Keratinocyte (primary cell): ENCODE measurements at regions not wholly inside any gene's neighbourhood (a gene's known extent, or its start where the extent isn't known, plus 50 kb on each side); places are given as distances from the start of the nearest gene placed in this dataset.

Experiments
- DNase-seq: peaks from one replicate; pipeline ENCODE4 v3.0.0-alpha.2; 2011; ENCODE audit warnings: low read depth, missing footprints, low spot score
- FAIRE-seq: peaks from 2 replicates; lab custom pipeline; 2011; peaks lifted over from hg19 to GRCh38; lab: Jason Lieb, UNC
- H2AFZ ChIP-seq: 2 replicates; pipeline ENCODE4 v1.6.0; 2012; ENCODE audit warnings: low read length, control low read depth, inconsistent platforms; ENCODE audit not compliant: control insufficient read depth
- H3K27ac ChIP-seq: 2 replicates; pipeline ENCODE4 v1.5.1; 2011; ENCODE audit warnings: low read length; ENCODE audit not compliant: control insufficient read depth, insufficient read depth
- H3K27me3 ChIP-seq: 3 replicates; pipeline ENCODE4 v1.6.0; 2011; ENCODE audit warnings: low read length; ENCODE audit not compliant: control insufficient read depth, insufficient read depth; ENCODE audit errors: extremely low read depth
- H3K36me3 ChIP-seq, 2 experiments: 2 replicates in 1 of 2; 3 replicates in 1 of 2; pipeline ENCODE4 v1.5.1; 2011; ENCODE audit warnings: low read length in 2 of 2, mild to moderate bottlenecking in 1 of 2; ENCODE audit not compliant: control insufficient read depth in 2 of 2, insufficient read depth in 2 of 2; ENCODE audit errors: extremely low read depth in 1 of 2
- H3K4me1 ChIP-seq: 3 replicates; pipeline ENCODE4 v1.5.1; 2011; ENCODE audit warnings: low read length; ENCODE audit not compliant: control insufficient read depth, insufficient read depth; ENCODE audit errors: extremely low read depth
- H3K4me2 ChIP-seq: 3 replicates; pipeline ENCODE4 v1.6.0; 2011; ENCODE audit warnings: low read depth, low read length; ENCODE audit not compliant: control insufficient read depth, insufficient read depth; ENCODE audit errors: extremely low read depth
- H3K4me3 ChIP-seq, 3 experiments: fragments of 200-600 bp in 1 of 3; sonication (generic) in 1 of 3; 2 replicates in 2 of 3; 3 replicates in 1 of 3; pipeline ENCODE4 v1.5.1; 2011 to 2016; ENCODE audit warnings: low read length in 3 of 3, mild to moderate bottlenecking in 3 of 3, control low read depth in 2 of 3, inconsistent platforms in 1 of 3, low read depth in 1 of 3, mixed read lengths in 1 of 3, mixed run types in 1 of 3, moderate library complexity in 1 of 3; ENCODE audit not compliant: control insufficient read depth in 2 of 3, insufficient read depth in 2 of 3; ENCODE audit errors: extremely low read depth in 1 of 3
- H3K79me2 ChIP-seq: 2 replicates; pipeline ENCODE4 v1.6.0; 2012; ENCODE audit warnings: low read length; ENCODE audit not compliant: control insufficient read depth, insufficient read depth
- H3K9ac ChIP-seq: 3 replicates; pipeline ENCODE4 v1.6.0; 2011; ENCODE audit warnings: low read length; ENCODE audit not compliant: control insufficient read depth, insufficient read depth; ENCODE audit errors: extremely low read depth
- H3K9me1 ChIP-seq: 3 replicates; pipeline ENCODE4 v1.6.0; 2011; ENCODE audit warnings: low read length; ENCODE audit not compliant: control insufficient read depth, insufficient read depth; ENCODE audit errors: extremely low read depth
- H3K9me3 ChIP-seq: 2 replicates; pipeline ENCODE4 v1.5.1; 2012; ENCODE audit warnings: low read depth, low read length; ENCODE audit not compliant: control insufficient read depth
- H4K20me1 ChIP-seq: 3 replicates; pipeline ENCODE4 v1.6.0; 2011; ENCODE audit warnings: low read length; ENCODE audit not compliant: control insufficient read depth, insufficient read depth; ENCODE audit errors: extremely low read depth
- CTCF ChIP-seq, 3 experiments: IDR thresholded peaks in 1 of 3; conservative IDR thresholded peaks in 1 of 3; optimal IDR thresholded peaks in 1 of 3; 2 replicates in 2 of 3; 3 replicates in 1 of 3; pipeline versions ENCODE3 to v1.5.1; 2011; ENCODE audit warnings: low read length in 3 of 3, mild to moderate bottlenecking in 3 of 3, moderate library complexity in 2 of 3, control low read depth in 1 of 3, inconsistent platforms in 1 of 3; ENCODE audit not compliant: insufficient read depth in 2 of 3; ENCODE audit errors: extremely low read depth in 1 of 3
- EZH2 ChIP-seq: IDR thresholded peaks from one replicate; pipeline ENCODE4 v1.6.1; 2012; ENCODE audit warnings: inconsistent platforms, mild to moderate bottlenecking, low read length, moderate library complexity
- dilution Hi-C: fragments of 300-500 bp; cut with MboI; formaldehyde crosslinking; loops from one replicate; pipeline ENCODE4 v1.7.0; 2020; ENCODE audit warnings: low sequenced_read_pairs; ENCODE audit not compliant: extremely low pct_ligation_motif_present

- H3K4me3 ChIP-seq: no peak overlapping the region
- DNase-seq (no peak), FAIRE-seq (no peak)
- no peak overlapping the region for H2AFZ ChIP-seq
- dilution Hi-C loops: no loop called here
- no peak for TF ChIP-seq CTCF (optimal IDR thresholded peaks at IDR 0.05 in 1 of 3, IDR thresholded peaks at IDR 0.05 in 1 of 3, conservative IDR thresholded peaks at IDR 0.05 in 1 of 3; ENCODE audit: extremely low read depth in 1 of 3, insufficient read depth in 2 of 3, low read length in 3 of 3)
- TF ChIP-seq EZH2: no peak
- H3K27ac ChIP-seq: no peak overlapping the region
- no peaks in the 10 kb centered on the region for H4K20me1 ChIP-seq
- no peaks in the 10 kb centered on the region for H3K79me2 ChIP-seq
- H3K9me1 ChIP-seq: no peaks in the 10 kb centered on the region
- no peak overlapping the region for H3K4me2 ChIP-seq
- H3K27me3 ChIP-seq: no peaks in the 10 kb centered on the region
- no peaks in the 10 kb centered on the region for H3K36me3 ChIP-seq
- H3K9me3 ChIP-seq: no peaks in the 10 kb centered on the region
- H3K9ac ChIP-seq: no peak overlapping the region
- H3K4me1 ChIP-seq: no peaks in the 10 kb centered on the region
These were observed 72.3 kb downstream of the GMNC start for GRCh38 chr3:190790185-190790584.

GRCh38 chr3:190786898-190787297, 75.6 kb downstream of the GMNC start:
- no peak overlapping the region for H3K4me3 ChIP-seq
- no peak overlapping the region for H3K4me2 ChIP-seq
- DNase-seq (no peak), FAIRE-seq (no peak)
- TF ChIP-seq CTCF (optimal IDR thresholded peaks at IDR 0.05 in 1 of 3, IDR thresholded peaks at IDR 0.05 in 1 of 3, conservative IDR thresholded peaks at IDR 0.05 in 1 of 3; ENCODE audit: extremely low read depth in 1 of 3, insufficient read depth in 2 of 3, low read length in 3 of 3): no peak
- TF ChIP-seq EZH2: no peak
- H3K27me3 ChIP-seq: no peaks in the 10 kb centered on the region
- no peaks in the 10 kb centered on the region for H3K79me2 ChIP-seq
- H4K20me1 ChIP-seq: no peaks in the 10 kb centered on the region
- H3K9me1 ChIP-seq: no peaks in the 10 kb centered on the region
- no peaks in the 10 kb centered on the region for H3K4me1 ChIP-seq
- H3K36me3 ChIP-seq: no peaks in the 10 kb centered on the region
- no peaks in the 10 kb centered on the region for H3K9me3 ChIP-seq
- H3K9ac ChIP-seq: no peak overlapping the region
- dilution Hi-C loops: no loop called here
- no peak overlapping the region for H3K27ac ChIP-seq
- no peak overlapping the region for H2AFZ ChIP-seq
